Coronary artery (tissue), 2 donors: ENCODE measurements at regions not wholly inside any gene's neighbourhood (a gene's known extent, or its start where the extent isn't known, plus 50 kb on each side); places are given as distances from the start of the nearest gene placed in this dataset.
A peak's percentile ranks its signal among the peaks of the same experiment; 100 is the strongest.
"Not testable (repeated sequence)": the region's sequence is repeated elsewhere in the genome, so short reads cannot be mapped to it uniquely, and the experiment has no call there.

Experiments
- DNase-seq: peaks from one replicate; pipeline ENCODE4 v3.0.0-alpha.2; 2017; ENCODE audit warnings: low spot score
- H3K27ac ChIP-seq, 2 donors: fragments of 200-600 bp; sonication (generic); one replicate each; pipeline ENCODE4 v1.5.1; 2016 to 2019
- H3K4me3 ChIP-seq: fragments of 200-600 bp; sonication (generic); 2 replicates; pipeline ENCODE4 v1.5.1; 2016; ENCODE audit warnings: mild to moderate bottlenecking, moderate library complexity
- CTCF ChIP-seq: fragments of 200-600 bp; sonication (generic); IDR thresholded peaks from one replicate; pipeline ENCODE4 v1.5.1; 2019; ENCODE audit warnings: antibody characterized with exemption

GRCh38 chr5:33120671-33121070, 320.1 kb upstream of the TARS1 start:
- no peak overlapping the region for H3K27ac ChIP-seq
- no peak for TF ChIP-seq CTCF
- no peak overlapping the region for H3K4me3 ChIP-seq
- DNase-seq: no peak

- no peak for DNase-seq
- no peak for TF ChIP-seq CTCF
- Histone ChIP-seq H3K4me3 (no peak overlapping the region), H3K27ac (no peak overlapping the region)
These were observed 311.5 kb upstream of the TARS1 start for GRCh38 chr5:33129309-33129708.

- H3K27ac ChIP-seq: no peak overlapping the region
- no peak for DNase-seq
- no peak for TF ChIP-seq CTCF
- H3K4me3 ChIP-seq: no peak overlapping the region
These were observed 304.0 kb upstream of the TARS1 start for GRCh38 chr5:33136785-33137184.

GRCh38 chr5:33138145-33138544, 302.6 kb upstream of the TARS1 start:
- not testable (repeated sequence) for H3K27ac ChIP-seq, H3K4me3 ChIP-seq, DNase-seq

- no peak overlapping the region for H3K4me3 ChIP-seq
- DNase-seq: no peak
- no peak overlapping the region for H3K27ac ChIP-seq
- TF ChIP-seq CTCF: no peak
These were observed 297.2 kb upstream of the TARS1 start for GRCh38 chr5:33143405-33144123.

GRCh38 chr5:33146881-33147280, 293.9 kb upstream of the TARS1 start:
- no peak overlapping the region for H3K27ac ChIP-seq
- H3K4me3 ChIP-seq: no peak overlapping the region
- TF ChIP-seq CTCF: no peak
- no peak for DNase-seq

- Histone ChIP-seq H3K4me3 (peak overlapping the region; percentile 15), H3K27ac (peak overlapping the region in 1 of 2 donors; percentile 51)
- no peak for DNase-seq
- TF ChIP-seq CTCF: no peak
These were observed 292.7 kb upstream of the TARS1 start for GRCh38 chr5:33148076-33148513.
